DND-41 (cell line): ENCODE measurements at regions not wholly inside any gene's neighbourhood (a gene's known extent, or its start where the extent isn't known, plus 50 kb on each side); places are given as distances from the start of the nearest gene placed in this dataset.

ENCODE experiments used
- EZH2 ChIP-seq: IDR thresholded peaks from 3 replicates; pipeline ENCODE4 v1.6.1; 2012; ENCODE audit warnings: borderline replicate concordance, low read depth, mild to moderate bottlenecking, moderate library complexity, low read length, inconsistent platforms; ENCODE audit not compliant: severe bottlenecking
- TF ChIP-seq, protein P1 (sequence below): IDR thresholded peaks from 2 replicates; pipeline ENCODE4 v1.5.1; 2012; ENCODE audit warnings: borderline replicate concordance, low read length, moderate library complexity, mild to moderate bottlenecking; ENCODE audit not compliant: poor library complexity, severe bottlenecking; ENCODE audit errors: extremely low read depth

DNA sequence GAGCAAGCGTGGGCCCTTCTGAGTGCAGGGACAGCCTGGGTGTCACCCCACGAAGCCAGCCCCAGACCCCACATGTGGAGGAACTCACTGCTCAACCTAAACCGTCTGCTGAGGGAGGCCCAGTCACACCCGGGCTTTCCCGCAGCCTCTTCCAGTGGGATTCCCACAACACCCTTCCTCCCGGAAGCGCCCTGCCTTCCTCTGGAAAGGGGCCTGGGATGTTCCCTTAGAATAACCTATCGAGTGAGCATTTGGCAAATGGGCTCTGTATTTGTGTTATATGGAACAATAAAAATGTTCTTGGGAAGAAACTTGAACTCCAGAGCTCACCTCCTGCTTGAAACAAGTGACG is 100.0 kb upstream of the DUSP22 start:
- TF ChIP-seq, protein P1, sequence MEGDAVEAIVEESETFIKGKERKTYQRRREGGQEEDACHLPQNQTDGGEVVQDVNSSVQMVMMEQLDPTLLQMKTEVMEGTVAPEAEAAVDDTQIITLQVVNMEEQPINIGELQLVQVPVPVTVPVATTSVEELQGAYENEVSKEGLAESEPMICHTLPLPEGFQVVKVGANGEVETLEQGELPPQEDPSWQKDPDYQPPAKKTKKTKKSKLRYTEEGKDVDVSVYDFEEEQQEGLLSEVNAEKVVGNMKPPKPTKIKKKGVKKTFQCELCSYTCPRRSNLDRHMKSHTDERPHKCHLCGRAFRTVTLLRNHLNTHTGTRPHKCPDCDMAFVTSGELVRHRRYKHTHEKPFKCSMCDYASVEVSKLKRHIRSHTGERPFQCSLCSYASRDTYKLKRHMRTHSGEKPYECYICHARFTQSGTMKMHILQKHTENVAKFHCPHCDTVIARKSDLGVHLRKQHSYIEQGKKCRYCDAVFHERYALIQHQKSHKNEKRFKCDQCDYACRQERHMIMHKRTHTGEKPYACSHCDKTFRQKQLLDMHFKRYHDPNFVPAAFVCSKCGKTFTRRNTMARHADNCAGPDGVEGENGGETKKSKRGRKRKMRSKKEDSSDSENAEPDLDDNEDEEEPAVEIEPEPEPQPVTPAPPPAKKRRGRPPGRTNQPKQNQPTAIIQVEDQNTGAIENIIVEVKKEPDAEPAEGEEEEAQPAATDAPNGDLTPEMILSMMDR = no peak
- no peak for TF ChIP-seq EZH2
